DOHH2 (cell line): ENCODE measurements at regions not wholly inside any gene's neighbourhood (a gene's known extent, or its start where the extent isn't known, plus 50 kb on each side); places are given as distances from the start of the nearest gene placed in this dataset.

Experiments used
- H3F3A ChIP-seq: fragments of 200-600 bp; sonication (generic), shearing (Covaris generic); 2 replicates; pipeline ENCODE4 v1.6.0; 2016; ENCODE audit warnings: antibody characterized with exemption, mild to moderate bottlenecking; ENCODE audit not compliant: control insufficient read depth, insufficient read depth
- H3K27ac ChIP-seq: fragments of 200-600 bp; sonication (generic); 2 replicates; pipeline ENCODE4 v1.5.1; 2014; ENCODE audit warnings: low read depth, mild to moderate bottlenecking, low read length, moderate library complexity
- H3K27me3 ChIP-seq: fragments of 200-600 bp; sonication (generic); 2 replicates; pipeline ENCODE4 v1.6.1; 2014; ENCODE audit warnings: mild to moderate bottlenecking, low read length, mixed read lengths; ENCODE audit not compliant: control insufficient read depth
- H3K36me3 ChIP-seq: fragments of 200-600 bp; sonication (generic); 2 replicates; pipeline ENCODE4 v1.6.1; 2014; ENCODE audit warnings: mild to moderate bottlenecking, low read length, moderate library complexity, mixed read lengths; ENCODE audit not compliant: control insufficient read depth
- H3K4me1 ChIP-seq: fragments of 200-600 bp; sonication (generic); 2 replicates; pipeline ENCODE4 v1.6.1; 2014; ENCODE audit warnings: mild to moderate bottlenecking, low read length, mixed read lengths; ENCODE audit not compliant: control insufficient read depth
- H3K4me2 ChIP-seq: fragments of 200-600 bp; sonication (generic); 2 replicates; pipeline ENCODE4 v1.6.0; 2014; ENCODE audit warnings: mild to moderate bottlenecking, low read length, moderate library complexity
- H3K4me3 ChIP-seq: fragments of 200-600 bp; sonication (generic); 2 replicates; pipeline ENCODE4 v1.5.1; 2014; ENCODE audit warnings: mild to moderate bottlenecking, low read length, mixed read lengths
- H3K79me2 ChIP-seq: fragments of 200-600 bp; sonication (generic); 2 replicates; pipeline ENCODE4 v1.6.1; 2014; ENCODE audit warnings: mild to moderate bottlenecking, low read length, mixed read lengths; ENCODE audit not compliant: control insufficient read depth
- H3K9me2 ChIP-seq: fragments of 200-600 bp; sonication (generic); replicated peaks from 2 replicates; pipeline ENCODE4 v1.6.1; 2014; ENCODE audit warnings: mild to moderate bottlenecking, low read length, mixed read lengths; ENCODE audit not compliant: control insufficient read depth
- H3K9me3 ChIP-seq: fragments of 200-600 bp; sonication (generic); 2 replicates; pipeline ENCODE4 v1.6.1; 2014; ENCODE audit warnings: antibody characterized with exemption, low read length, mixed read lengths; ENCODE audit not compliant: control insufficient read depth, insufficient read depth
- H4K20me1 ChIP-seq: fragments of 200-600 bp; sonication (generic); 2 replicates; pipeline ENCODE4 v1.6.0; 2014; ENCODE audit warnings: low read depth, mild to moderate bottlenecking, antibody characterized with exemption, low read length, moderate library complexity; ENCODE audit not compliant: control insufficient read depth, insufficient read depth
- EZH2phosphoT487 ChIP-seq: fragments of 200-600 bp; sonication (generic); IDR thresholded peaks from 2 replicates; pipeline ENCODE4 v1.6.1; 2017; ENCODE audit warnings: borderline replicate concordance, mild to moderate bottlenecking, antibody characterized with exemption, low read length, moderate library complexity, mixed read lengths
- TF ChIP-seq, protein P1 (sequence below): fragments of 200-600 bp; sonication (generic); IDR thresholded peaks from one replicate; pipeline ENCODE4 v1.5.1; 2014; ENCODE audit warnings: antibody characterized with exemption, mild to moderate bottlenecking, low read depth, low read length; ENCODE audit not compliant: poor library complexity, severe bottlenecking

DNA sequence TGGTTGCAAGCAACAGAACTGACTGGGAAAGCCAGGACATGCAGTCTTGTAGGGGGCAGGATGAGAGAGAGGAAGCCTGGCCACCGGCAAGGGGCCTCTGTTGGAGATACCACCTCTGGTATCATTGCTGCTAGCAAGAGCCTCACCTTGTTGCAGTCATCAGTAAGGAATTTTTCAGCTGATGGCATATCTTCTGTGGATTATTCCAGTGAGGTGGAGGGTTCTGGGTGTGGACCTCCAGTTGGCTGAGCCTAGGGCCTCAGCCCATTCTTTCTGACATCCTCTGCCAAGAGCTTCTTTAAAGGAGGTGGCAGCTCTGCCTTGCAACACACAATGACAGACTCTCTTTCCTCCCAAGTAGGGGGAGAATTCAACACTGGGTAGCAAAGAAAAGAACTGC lies 128.9 kb downstream of the AQP9 start:
- H3K9me2 ChIP-seq: no peaks in the 10 kb centered on the region
- no peak for TF ChIP-seq EZH2phosphoT487
- TF ChIP-seq, protein P1, sequence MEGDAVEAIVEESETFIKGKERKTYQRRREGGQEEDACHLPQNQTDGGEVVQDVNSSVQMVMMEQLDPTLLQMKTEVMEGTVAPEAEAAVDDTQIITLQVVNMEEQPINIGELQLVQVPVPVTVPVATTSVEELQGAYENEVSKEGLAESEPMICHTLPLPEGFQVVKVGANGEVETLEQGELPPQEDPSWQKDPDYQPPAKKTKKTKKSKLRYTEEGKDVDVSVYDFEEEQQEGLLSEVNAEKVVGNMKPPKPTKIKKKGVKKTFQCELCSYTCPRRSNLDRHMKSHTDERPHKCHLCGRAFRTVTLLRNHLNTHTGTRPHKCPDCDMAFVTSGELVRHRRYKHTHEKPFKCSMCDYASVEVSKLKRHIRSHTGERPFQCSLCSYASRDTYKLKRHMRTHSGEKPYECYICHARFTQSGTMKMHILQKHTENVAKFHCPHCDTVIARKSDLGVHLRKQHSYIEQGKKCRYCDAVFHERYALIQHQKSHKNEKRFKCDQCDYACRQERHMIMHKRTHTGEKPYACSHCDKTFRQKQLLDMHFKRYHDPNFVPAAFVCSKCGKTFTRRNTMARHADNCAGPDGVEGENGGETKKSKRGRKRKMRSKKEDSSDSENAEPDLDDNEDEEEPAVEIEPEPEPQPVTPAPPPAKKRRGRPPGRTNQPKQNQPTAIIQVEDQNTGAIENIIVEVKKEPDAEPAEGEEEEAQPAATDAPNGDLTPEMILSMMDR: no peak
- no peaks in the 10 kb centered on the region for H3K4me1 ChIP-seq
- no peaks in the 10 kb centered on the region for H3F3A ChIP-seq
- no peak overlapping the region for H3K4me3 ChIP-seq
- peaks cover 5% of the 10 kb centered on the region; the same call in 1 of the 2 replicates for H3K9me3 ChIP-seq
- H3K27ac ChIP-seq: no peak overlapping the region
- no peaks in the 10 kb centered on the region for H3K36me3 ChIP-seq
- H3K4me2 ChIP-seq: no peak overlapping the region
- H3K79me2 ChIP-seq: no peaks in the 10 kb centered on the region
- H4K20me1 ChIP-seq: no peaks in the 10 kb centered on the region
- H3K27me3 ChIP-seq: peaks cover 12% of the 10 kb centered on the region

DNA sequence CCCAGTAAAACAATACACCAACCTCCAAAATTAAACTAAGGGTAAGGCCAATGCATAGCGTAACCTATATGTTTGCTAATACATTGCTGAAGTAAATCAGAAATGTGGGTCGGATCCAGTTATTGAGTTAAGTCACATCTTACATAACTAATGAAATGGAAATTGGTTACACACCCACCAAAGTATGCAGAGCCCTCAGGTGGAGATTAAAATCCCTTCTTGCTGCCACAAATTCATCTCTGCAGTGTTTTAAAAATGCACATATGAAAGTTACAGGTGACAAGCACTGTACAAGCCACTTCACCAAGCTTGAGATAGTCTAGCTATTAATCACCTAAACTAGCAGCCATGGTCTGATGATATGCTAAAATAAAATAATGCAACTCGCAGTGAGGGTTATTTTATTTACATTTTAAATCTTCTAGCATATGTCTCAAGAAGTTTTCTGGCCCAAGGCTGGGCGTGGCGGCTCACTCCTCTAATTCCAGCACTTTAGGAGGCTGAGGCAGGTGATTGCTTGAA lies 130.6 kb downstream of the AQP9 start:
- Histone ChIP-seq H3K4me2 (no peak overlapping the region), H3K79me2 (no peaks in the 10 kb centered on the region), H3F3A (no peaks in the 10 kb centered on the region), H3K36me3 (no peaks in the 10 kb centered on the region), H3K9me2 (no peaks in the 10 kb centered on the region), H4K20me1 (no peaks in the 10 kb centered on the region), H3K9me3 (peaks cover 6% of the 10 kb centered on the region; the same call in 1 of the 2 replicates), H3K27me3 (peaks cover 9% of the 10 kb centered on the region), H3K27ac (no peak overlapping the region), H3K4me3 (no peak overlapping the region), H3K4me1 (no peaks in the 10 kb centered on the region)
- TF ChIP-seq, protein P1: no peak
- TF ChIP-seq EZH2phosphoT487: no peak

DNA sequence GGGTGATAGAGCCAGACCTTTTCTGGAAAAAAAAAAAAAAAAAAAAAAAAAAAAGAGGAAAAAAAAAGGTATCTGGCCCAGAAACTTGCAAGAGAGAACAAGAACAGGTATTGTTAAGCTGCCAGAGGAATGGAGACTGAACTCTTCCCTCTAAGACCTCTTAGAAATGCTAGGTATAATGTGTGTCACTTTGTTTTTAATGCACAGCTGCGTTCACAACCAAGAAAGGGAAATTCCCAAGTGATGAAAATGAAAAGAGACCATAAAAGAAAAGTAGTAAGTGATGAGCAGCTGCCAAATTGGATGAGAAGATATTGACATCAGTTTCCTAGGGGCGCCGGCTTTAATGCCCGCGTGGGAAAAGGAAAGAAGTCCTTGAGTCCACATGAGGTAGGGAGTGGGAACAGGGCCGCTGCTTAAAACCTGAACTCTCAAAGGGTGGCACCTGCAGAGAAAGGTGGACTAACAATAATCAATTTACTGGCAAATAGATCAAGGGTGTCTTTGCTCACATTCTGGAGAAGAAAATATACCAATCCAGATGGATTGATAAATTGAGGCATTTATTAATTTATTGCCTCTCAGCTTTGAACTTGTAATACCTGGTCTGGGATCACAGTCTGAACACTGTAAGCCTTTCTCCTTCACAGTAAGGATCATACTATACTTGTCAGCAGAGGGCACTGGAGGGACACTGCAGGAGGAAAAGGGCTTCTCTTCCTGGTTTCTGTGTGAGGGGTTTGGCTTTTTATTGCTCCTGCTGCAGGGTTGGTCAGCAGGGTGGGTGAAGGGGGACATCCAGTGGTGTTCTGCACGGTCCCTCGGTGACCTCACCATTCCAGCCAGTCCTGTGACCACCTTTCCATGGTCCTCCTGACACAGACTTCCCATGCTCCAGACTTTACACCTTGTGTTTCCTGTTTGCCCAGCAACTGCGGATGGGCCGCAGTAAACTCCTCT lies 131.6 kb downstream of the AQP9 start:
- Histone ChIP-seq H3K27me3 (peaks cover 6% of the 10 kb centered on the region), H4K20me1 (no peaks in the 10 kb centered on the region), H3K27ac (no peak overlapping the region), H3K79me2 (no peaks in the 10 kb centered on the region), H3K36me3 (no peaks in the 10 kb centered on the region), H3F3A (no peaks in the 10 kb centered on the region), H3K4me1 (no peaks in the 10 kb centered on the region), H3K9me3 (peaks cover 6% of the 10 kb centered on the region; the same call in 1 of the 2 replicates), H3K4me2 (no peak overlapping the region), H3K4me3 (no peak overlapping the region), H3K9me2 (no peaks in the 10 kb centered on the region)
- TF ChIP-seq, protein P1: peak; percentile 45
- TF ChIP-seq EZH2phosphoT487: no peak
